ENCODE measurements at regions not wholly inside any gene's neighbourhood (a gene's known extent, or its start where the extent isn't known, plus 50 kb on each side); places are given as distances from the start of the nearest gene placed in this dataset.

- TF ChIP-seq, protein P1, sequence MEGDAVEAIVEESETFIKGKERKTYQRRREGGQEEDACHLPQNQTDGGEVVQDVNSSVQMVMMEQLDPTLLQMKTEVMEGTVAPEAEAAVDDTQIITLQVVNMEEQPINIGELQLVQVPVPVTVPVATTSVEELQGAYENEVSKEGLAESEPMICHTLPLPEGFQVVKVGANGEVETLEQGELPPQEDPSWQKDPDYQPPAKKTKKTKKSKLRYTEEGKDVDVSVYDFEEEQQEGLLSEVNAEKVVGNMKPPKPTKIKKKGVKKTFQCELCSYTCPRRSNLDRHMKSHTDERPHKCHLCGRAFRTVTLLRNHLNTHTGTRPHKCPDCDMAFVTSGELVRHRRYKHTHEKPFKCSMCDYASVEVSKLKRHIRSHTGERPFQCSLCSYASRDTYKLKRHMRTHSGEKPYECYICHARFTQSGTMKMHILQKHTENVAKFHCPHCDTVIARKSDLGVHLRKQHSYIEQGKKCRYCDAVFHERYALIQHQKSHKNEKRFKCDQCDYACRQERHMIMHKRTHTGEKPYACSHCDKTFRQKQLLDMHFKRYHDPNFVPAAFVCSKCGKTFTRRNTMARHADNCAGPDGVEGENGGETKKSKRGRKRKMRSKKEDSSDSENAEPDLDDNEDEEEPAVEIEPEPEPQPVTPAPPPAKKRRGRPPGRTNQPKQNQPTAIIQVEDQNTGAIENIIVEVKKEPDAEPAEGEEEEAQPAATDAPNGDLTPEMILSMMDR (IDR thresholded peaks at IDR 0.05), result no peak
- TF ChIP-seq POLR2A (IDR thresholded peaks at IDR 0.05), result no peak
These were observed 262.0 kb upstream of the EDA2R start for GRCh38 chrX:66900886-66901285.
